ENCODE measurements at regions not wholly inside any gene's neighbourhood (a gene's known extent, or its start where the extent isn't known, plus 50 kb on each side); places are given as distances from the start of the nearest gene placed in this dataset.
"Not testable (repeated sequence)": the region's sequence is repeated elsewhere in the genome, so short reads cannot be mapped to it uniquely, and the experiment has no call there.

DNA sequence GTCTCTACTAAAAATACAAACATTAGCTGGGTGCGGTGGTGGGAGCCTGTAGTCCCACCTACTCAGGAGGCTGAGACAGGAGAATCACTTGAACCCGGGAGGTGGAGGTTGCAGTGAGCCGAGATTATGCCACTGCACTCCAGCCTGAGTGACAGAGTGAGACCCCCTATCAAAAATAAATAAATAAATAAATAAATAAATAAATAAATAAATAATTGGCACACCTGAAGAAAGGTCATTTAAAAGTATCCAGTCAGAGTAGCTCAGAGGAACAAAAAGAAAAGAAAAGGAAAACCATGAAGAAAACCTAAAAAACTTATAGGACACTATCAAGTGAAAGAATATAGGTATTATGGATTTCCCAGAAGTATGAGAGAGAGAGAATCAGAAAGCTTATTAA lies 330.1 kb upstream of the AR start:
- not testable (repeated sequence) for DNase-seq (ENCODE audit: low read depth)

DNA sequence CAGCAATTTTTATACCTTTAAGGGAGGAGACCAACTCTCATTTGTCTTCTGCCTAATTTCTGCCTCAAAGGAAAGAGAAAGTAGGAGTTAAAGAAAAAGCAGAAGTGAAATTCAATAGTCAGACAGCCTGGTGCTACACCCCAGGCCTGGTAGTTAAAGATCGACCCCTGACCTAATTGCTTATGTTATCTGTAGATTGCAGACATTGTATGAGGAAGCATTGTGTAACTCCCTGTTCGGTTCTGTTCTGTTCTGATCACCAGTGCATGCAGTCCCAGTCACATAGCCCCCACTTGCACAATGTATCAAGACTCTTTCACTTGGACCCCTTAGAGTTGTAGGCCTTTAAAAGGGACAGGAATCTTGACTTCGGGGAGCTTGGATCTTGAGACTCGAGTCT lies 335.9 kb upstream of the AR start:
- DNase-seq (ENCODE audit: low read depth), result no peak

DNA sequence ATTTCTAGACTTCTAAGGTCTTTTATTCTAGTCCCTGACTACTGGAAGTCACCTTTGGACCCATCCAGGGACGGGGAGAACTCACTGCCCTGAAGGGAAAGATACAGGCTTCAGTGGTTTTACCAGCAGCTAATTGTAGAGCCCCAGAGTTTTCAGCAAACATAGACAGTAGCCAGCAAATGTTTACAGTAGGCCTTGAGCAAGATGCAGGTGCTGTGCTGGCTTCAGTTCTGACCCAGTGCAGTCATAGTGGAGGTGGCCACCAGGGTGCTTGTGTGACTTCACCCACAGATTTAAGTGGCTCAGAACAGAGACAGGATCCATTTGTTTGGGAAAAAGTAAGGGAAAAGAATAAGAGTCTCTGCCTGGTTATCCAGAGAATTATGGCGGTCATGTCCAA lies 384.4 kb upstream of the AR start:
- DNase-seq (ENCODE audit: low read depth), result no peak

DNA sequence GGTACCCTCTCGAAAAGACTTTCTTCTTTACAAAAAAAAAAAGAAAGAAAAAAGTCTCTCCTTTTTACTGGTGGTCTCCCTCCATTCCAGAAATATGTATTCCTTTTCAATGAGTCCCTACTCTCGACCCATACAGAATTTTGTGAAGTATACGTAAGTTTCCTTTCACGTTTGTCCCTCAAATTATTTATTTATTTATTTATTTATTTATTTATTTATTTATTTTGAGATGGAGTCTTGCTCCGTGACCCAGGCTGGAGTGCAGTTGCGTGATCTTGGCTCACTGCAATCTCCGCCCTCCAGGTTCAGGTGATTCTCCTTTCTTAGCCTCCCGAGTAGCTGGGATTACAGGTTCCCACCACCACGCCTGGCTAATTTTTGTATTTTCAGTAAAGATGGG lies 429.2 kb upstream of the AR start:
- DNase-seq (ENCODE audit: low read depth), result no peak

DNA sequence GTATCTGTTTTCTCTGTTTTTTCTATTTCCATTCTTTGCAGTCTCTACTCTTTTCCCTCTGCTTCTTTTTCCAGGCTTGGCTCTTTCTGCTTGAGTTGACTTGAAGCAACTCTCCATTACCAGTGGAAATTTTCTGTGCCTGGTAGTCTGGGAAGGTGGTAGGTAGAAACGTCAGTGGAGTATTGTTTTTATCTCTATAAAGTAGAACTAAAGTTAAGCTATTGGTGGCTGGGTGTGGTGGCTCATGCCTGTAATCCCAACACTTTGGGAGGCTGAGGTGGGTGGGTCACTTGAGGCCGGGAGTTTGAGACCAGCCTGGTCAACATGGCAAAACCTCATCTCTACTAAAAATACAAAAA lies 438.1 kb upstream of the AR start:
- no peak for DNase-seq (ENCODE audit: low read depth)

- no peak for DNase-seq (ENCODE audit: low read depth)
Observed at GRCh38 chrX:67104982-67105757, 438.7 kb upstream of the AR start.

DNA sequence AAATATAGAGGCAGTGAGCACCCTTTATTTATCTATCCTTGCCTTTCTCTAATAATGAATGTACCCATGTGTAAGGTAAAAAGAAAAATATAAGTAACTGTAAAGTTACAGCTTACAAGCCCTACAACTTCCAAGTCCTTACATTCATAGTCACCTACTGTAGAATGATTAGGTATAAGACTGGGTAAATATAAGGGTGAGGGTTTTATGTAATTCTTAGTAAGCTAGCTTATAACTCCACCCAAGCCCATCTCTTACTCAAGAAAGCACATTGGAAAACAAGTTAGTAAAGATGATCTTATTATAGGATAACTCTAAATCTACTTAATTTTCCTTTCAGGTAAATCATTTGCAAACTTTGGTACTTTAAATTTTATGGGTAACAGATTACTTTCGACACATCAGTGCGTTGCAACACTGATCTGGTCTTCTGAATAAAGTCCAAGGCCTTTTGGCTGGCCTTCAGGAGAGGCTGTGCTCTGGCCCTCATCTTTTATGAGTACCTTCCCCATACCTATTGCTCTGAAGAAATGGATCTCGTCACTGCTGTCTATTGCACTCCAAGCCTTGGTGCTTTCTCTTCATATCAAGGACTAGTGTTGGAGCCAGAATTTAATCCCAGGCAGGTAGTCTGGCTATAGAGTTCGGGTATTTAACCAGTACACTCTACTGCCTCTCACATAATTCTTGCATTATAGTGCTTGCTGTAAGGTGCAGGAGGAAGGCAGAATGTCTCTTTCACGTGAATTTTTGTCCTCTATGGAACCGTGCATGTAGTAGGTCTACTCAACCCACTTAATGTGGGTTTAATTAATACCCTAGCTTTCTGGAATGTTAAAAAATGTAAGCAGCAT lies 443.6 kb upstream of the AR start:
- DNase-seq (ENCODE audit: low read depth), result no peak

- no peak for DNase-seq (ENCODE audit: low read depth)
Observed at GRCh38 chrX:67094061-67094460, 449.8 kb upstream of the AR start.

DNA sequence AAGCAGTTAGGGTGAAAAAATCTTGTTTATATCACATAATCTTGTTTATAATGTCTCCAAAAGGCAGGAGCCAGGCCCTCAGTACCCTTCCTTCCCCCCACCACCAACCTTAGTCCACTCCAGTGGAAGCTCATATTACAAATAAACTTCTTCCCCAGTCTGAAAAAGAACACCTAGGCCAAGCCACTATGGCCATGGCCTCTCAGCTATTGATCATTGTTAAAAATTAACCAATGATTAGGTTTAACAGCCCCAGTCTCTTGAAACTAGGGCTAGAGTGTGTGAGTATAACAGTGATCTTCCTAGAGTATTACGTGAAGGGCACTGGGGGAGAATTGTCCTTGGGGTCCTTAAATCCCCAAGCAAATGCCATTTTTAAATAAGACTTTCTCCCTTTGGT lies 411.9 kb upstream of the EDA2R start:
- no peak for DNase-seq (ENCODE audit: low read depth)

DNA sequence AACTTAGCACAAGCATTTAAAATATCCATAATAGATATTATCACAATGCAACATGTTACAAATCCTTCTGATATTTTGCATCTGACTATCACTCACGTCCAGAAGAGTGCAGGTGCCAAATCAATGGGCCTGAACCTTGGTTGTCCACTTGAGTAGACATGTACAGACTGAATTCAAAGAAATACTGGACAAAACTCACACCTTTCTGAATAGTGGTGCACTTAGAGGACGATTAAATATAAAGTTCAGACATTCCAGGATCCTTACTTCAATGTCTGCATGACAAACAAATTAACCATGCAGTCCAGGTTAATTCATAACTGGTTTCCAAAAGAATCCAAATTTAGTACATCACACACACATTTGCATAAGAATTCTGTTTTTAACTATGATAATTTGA lies 406.0 kb upstream of the EDA2R start:
- DNase-seq (ENCODE audit: low read depth), result no peak

DNA sequence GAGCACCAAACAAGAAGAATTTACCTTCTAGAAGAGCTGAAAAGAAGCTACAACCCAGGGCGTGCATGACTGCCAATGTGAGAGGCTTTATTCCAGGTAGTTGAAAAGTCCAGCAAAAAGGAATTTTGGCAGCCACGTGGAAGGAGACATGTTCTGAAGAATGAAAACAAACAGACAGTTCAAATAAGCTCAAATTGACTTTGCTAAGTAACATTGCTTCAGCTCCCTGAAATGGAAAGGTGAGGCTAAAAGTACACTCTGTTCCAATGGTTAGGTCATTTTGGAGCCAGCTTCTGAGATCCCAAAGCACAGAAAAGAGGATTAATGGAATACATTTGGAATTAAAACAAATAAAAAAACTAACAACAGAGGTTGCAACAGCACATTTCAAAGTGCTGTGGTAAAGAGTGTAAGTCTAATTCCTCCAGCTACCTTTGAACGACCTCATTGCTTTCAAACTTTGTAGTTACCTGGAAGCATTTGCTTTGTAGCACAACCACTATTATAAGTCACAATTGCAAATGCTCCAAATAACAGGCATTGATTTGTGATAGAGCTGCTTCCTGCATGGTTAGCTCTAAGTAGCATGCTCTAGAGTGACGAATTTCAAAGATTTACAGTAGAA lies 405.3 kb upstream of the EDA2R start:
- no peak for DNase-seq (ENCODE audit: low read depth)

- DNase-seq (ENCODE audit: low read depth), result no peak
Observed at GRCh38 chrX:67004451-67004850, 365.6 kb upstream of the EDA2R start.

DNA sequence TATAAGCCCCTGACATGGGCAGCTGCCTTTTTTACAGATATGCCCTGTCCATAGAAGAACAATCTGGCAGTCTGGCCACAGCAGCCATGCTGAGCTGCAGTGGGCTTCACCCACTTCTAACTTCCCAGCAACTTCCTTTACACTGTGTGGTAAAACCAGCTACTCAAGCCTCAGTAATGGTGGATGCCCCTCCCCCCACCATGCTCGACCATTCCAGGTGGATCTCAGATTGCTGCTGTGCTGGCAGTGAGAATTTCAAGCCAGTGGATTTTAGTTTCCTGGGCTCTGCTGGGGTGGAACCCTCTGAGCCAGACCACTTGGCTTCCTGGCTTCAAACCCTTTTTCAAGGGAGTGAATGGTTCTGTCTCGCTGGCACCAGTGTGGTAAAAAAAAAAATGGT lies 355.9 kb upstream of the EDA2R start:
- no peak for DNase-seq (ENCODE audit: low read depth)

GRCh38 chrX:66992077-66992476 lies 353.2 kb upstream of the EDA2R start:
- DNase-seq (ENCODE audit: low read depth), result not testable (repeated sequence)

- no peak for DNase-seq (ENCODE audit: low read depth)
Observed at GRCh38 chrX:66988331-66988730, 349.5 kb upstream of the EDA2R start.

DNA sequence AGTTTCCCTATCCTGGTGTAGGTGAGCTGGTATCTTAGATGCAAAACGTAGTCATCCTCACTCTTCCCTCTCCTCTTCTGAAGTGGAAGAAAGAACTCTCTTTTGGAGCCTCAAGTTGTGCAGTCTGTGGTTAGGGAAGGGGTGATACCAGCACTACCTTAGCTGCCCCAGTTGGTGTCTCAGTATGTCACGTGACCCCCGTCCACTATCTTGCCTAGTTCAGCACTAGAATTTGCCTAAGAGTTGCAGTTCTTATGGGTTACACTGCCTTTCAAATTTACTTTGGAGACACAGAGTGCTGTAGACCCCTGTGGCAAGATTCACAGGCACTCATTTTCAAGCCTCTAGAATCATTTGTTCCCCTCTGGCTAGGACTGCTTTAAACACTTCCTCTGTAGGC lies 322.8 kb upstream of the EDA2R start:
- no peak for DNase-seq (ENCODE audit: low read depth)

- DNase-seq (ENCODE audit: low read depth), result no peak
Observed at GRCh38 chrX:66931713-66932112, 292.8 kb upstream of the EDA2R start.

GRCh38 chrX:66930516-66930915 lies 291.6 kb upstream of the EDA2R start:
- DNase-seq (ENCODE audit: low read depth), result not testable (repeated sequence)

DNA sequence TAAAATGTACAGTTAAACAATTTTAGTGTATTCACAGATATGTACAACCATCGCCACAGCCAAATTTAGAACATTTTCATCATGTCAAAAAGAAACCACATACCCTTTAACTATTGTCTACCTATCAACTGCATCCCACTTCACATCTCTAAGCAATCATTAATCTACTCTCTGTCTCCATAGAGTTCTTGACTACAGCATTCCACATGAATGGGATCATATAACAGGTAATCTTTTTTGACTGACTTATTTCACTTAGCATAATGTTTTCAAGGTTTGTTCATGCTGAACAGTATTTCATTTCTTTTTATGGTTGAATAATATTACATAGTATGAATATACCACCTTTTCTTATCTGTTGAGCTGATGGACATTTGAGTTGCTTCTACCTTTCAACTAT lies 281.4 kb upstream of the EDA2R start:
- DNase-seq (ENCODE audit: low read depth), result no peak

DNA sequence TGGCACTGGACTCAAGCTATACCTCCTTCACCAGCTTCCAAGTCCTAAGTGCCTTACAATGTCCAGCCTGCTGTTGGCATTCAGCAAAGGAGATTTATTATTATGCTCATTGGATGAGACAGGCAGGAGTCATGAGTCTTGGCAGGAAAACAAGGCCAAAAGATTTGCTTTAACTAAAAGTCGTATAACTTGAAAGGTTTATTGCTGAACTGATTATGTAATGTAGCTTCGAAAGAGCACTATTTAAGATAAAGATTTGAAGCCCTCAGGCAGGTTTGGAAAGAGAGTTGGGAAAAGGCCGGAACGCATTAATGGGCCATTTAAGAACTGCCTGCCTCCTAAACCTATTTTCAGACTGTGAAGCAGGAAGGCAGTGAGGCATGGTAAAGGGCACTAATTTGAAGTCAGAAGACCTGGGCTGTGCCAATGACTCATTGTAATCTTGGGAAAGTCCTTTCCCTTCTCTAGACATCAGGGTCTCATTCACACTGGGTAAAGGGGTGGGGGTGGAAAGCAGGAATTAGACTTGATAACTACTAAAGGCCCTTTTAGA lies 280.5 kb upstream of the EDA2R start:
- DNase-seq (ENCODE audit: low read depth), result no peak

- DNase-seq (ENCODE audit: low read depth), result no peak
Observed at GRCh38 chrX:66918511-66918910, 279.6 kb upstream of the EDA2R start.

GRCh38 chrX:66915893-66916292 lies 277.0 kb upstream of the EDA2R start:
- DNase-seq (ENCODE audit: low read depth), result no peak

DNA sequence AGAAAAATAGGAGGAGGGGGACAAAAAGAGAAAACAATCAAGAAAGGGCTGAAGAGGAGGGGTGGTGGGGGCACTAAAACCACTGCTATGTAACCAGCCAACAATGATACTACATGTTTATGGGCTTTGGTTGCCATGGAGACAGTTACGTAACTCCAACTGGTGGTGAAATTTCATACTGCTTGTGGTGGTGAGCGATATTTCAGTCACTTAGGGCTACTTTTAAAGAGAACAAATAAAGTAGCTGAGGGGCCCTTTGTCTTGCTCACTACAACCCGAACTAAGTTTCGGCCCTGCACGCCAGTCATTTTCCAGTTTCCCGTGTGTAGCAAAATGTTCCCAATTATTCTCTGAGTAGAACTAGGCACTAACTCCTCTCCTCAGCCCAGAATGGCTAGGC lies 275.2 kb upstream of the EDA2R start:
- DNase-seq (ENCODE audit: low read depth), result no peak

Data from HS-27A (cell line).